DMS 273 (cell line): ENCODE measurements at regions not wholly inside any gene's neighbourhood (a gene's known extent, or its start where the extent isn't known, plus 50 kb on each side); places are given as distances from the start of the nearest gene placed in this dataset.
"Not testable (repeated sequence)": the region's sequence is repeated elsewhere in the genome, so short reads cannot be mapped to it uniquely, and the experiment has no call there.

Source experiments
- DNase-seq: peaks from one replicate; lab custom pipeline; 2025; ENCODE audit not compliant: unreplicated experiment; lab: John Stamatoyannopoulos, UW

GRCh38 chr10:6985644-6986043, 405.6 kb upstream of the PRKCQ start:
- no peak for DNase-seq

- DNase-seq, result no peak
Measured at GRCh38 chr10:6984971-6985370, 404.9 kb upstream of the PRKCQ start.

DNA sequence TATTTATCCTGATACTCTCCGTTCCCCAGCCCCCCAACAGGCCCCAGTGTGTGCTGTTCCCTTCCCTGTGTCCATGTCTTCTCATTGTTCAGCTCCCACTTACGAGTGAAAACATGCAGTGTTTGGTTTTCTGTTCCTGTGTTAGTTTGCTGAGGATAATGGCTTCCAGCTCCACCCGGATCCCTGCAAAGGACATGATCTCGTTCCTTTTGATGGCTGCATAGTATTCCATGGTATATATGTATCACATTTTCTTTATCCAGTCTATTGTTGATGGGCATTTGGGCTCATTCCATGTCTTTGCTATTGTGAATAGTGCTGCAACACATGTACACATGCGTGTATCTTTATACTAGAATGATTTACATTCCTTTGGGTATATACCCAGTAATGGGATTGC, 403.9 kb upstream of the PRKCQ start:
- DNase-seq, result not testable (repeated sequence)

- no peak for DNase-seq
Measured at GRCh38 chr10:6980353-6980752, 400.3 kb upstream of the PRKCQ start.

GRCh38 chr10:6979371-6979770, 399.3 kb upstream of the PRKCQ start:
- no peak for DNase-seq

- no peak for DNase-seq
Measured at GRCh38 chr10:6978187-6978627, 398.1 kb upstream of the PRKCQ start.

DNA sequence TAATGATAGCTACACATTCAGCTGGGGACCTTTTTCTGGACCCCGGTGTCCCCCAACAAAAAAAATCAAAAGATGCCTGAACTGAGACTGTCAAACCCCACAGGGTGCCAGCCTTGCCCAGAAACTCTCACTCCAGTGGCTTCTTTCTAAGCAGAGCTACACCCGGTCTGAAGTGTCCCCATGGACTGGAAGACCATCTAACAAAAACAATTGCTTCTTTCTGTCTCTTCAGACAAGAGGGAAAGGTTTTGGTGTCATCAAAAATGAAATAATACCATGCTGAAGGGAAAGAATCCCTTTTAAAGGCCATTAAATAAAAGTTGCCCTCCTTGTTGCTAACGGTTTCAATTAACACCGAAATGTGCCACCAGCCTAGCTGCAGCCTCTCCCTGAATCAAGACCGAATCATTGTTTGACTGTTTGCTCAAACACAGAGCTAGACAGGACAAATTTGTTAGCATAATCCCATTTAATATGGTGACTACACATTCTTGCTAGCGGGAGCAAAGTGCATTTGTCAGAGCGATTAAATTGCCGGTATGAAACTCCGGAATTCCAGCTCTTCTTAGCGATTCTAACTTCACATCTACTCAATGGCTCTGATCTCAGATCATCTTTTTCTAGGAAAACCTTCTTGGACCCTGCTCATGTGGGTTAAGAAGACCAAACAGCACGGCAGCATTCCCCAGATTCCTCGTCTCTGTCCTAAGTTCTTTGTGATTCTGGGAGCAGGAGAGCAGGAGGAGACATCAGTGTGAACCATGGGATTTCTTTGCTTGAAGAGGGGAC, 397.5 kb upstream of the PRKCQ start:
- no peak for DNase-seq

- no peak for DNase-seq
Measured at GRCh38 chr10:6973899-6974298, 393.8 kb upstream of the PRKCQ start.

DNA sequence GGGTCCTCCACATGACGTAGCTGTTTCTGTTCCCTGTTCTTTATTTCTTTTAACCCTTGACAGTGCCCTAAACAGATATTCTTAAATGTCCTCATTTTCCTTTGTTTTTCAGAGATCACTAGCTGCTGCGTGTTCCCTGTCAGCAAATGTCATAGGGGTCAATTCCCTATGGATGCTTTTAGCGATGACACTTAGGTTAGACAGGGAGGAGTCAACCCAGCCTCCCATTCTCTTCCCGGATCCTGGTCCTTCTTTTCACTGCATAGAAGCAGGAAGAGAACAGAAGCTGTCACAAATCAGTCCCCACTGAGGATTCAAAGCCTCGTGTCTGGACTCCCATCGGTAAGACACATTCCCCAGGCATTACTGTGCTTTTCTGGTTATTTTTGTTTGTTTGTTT, 392.1 kb upstream of the PRKCQ start:
- no peak for DNase-seq

GRCh38 chr10:6969659-6970058, 389.6 kb upstream of the PRKCQ start:
- DNase-seq, result no peak

GRCh38 chr10:6964543-6964942, 384.5 kb upstream of the PRKCQ start:
- no peak for DNase-seq

DNA sequence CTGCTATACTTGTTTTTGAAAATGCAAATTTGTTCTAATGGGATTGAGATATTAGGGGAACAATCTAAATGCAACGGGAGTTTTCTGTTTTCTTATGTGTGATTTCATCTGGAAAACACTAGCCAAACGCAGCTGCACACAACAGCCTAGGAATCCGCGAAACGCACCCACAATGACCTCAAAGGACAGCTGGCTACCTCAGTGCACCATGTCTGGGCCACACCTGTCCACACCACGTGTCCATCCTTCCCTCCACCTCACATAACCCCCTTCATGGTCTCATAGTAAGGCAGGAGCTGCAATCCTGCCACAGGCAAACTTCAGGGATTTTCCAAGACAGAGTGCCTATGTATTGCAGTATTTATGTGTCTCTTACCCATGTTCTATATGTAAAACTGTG, 382.5 kb upstream of the PRKCQ start:
- DNase-seq, result no peak

DNA sequence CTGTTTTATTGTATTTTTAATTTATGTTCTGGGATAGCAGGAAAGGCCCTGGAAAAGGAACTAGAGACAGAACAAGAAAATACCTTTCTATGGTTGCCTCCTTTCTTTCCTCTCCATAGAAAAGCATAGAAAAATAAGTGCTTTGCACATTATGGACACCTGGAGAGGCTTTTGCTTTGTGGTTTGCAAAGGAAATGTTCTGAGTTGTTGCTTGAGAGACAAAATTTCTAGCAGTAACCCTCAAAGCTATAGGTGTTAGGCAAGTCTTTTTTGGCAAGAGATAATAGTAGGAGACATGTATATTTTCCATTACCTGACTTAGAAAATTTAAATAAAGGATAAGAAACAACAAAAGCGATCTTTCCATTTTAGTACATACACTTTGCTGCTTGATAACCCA, 378.6 kb upstream of the PRKCQ start:
- DNase-seq, result no peak

DNA sequence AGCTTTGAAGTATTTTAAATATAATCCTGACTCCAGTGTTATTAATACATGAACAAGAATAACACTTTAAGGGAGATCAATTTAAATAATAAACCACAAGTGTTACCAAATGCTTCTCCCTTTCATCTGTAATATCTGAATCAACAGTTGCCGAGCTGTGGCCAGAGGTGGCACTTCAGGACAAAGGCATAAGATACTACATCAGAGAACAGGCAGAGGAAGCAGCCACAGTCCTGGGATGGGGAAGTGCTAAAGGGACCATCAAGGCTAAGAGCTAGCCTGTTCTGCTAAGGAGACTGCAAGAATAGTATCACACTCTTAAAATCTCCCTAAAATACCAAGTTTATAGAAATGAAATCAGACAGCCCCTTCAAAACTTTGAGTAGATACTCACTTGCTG, 378.2 kb upstream of the PRKCQ start:
- no peak for DNase-seq

DNA sequence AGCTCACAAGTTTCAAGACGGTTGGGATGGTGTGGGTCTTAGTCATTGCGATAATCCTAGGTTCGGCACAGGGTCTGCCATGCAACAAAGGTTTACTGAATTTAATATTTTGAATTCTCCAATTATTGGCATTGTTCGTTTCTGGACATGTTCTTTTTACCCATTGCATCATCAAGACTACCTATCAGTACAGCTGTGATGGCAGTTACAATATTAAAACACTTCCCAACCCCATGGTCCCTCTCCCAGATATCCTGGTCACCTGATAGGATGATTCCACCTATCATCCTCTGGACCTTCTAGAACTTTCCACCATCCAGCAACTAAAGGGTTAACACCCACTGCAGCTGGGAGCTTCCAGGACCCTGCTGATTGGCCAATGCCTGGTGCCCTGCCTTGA, 377.8 kb upstream of the PRKCQ start:
- no peak for DNase-seq

- DNase-seq, result no peak
Measured at GRCh38 chr10:6956562-6956961, 376.5 kb upstream of the PRKCQ start.

- no peak for DNase-seq
Measured at GRCh38 chr10:6953271-6953801, 373.3 kb upstream of the PRKCQ start.

- DNase-seq, result no peak
Measured at GRCh38 chr10:6951732-6952131, 371.7 kb upstream of the PRKCQ start.

DNA sequence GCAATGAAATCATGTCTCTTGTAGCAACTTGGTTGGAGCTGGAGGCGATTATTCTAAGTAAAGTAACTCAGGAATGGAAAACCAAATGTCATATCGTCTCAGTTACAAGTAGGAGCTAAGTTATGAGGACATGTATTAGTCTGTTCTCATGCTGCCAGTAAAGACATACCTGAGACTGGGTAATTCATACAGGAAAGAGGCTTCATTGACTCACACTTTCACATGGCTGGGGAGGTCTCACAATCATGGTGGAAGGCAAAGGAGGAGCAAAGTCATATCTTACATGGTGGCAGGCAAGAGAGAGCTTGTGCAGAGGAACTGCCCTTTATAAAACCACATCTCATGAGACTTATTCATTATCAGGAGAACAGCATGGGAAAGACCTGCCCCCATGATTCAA, 370.1 kb upstream of the PRKCQ start:
- DNase-seq, result no peak

GRCh38 chr10:6944436-6944835, 364.4 kb upstream of the PRKCQ start:
- no peak for DNase-seq

GRCh38 chr10:6938384-6938783, 358.3 kb upstream of the PRKCQ start:
- no peak for DNase-seq

- DNase-seq, result no peak
Measured at GRCh38 chr10:6936931-6937330, 356.9 kb upstream of the PRKCQ start.
